T follicular helper cell (primary cell): ENCODE measurements at regions not wholly inside any gene's neighbourhood (a gene's known extent, or its start where the extent isn't known, plus 50 kb on each side); places are given as distances from the start of the nearest gene placed in this dataset.

Source experiments
- DNase-seq: peaks from one replicate; pipeline ENCODE4 v3.0.0-alpha.2; 2020; ENCODE audit warnings: low read depth

- DNase-seq, result no peak
Observed at GRCh38 chr11:80846442-80846841, 1405.6 kb upstream of the TENM4 start.

GRCh38 chr11:80844110-80844819 lies 1403.4 kb upstream of the TENM4 start:
- no peak for DNase-seq

GRCh38 chr11:80843266-80843974 lies 1402.6 kb upstream of the TENM4 start:
- no peak for DNase-seq

GRCh38 chr11:80842246-80842645 lies 1401.4 kb upstream of the TENM4 start:
- no peak for DNase-seq

GRCh38 chr11:80841675-80842074 lies 1400.8 kb upstream of the TENM4 start:
- no peak for DNase-seq

- no peak for DNase-seq
Observed at GRCh38 chr11:80838153-80838552, 1397.3 kb upstream of the TENM4 start.

GRCh38 chr11:80837051-80837450 lies 1396.2 kb upstream of the TENM4 start:
- DNase-seq, result no peak

- DNase-seq, result no peak
Observed at GRCh38 chr11:80831374-80831773, 1390.5 kb upstream of the TENM4 start.

- DNase-seq, result no peak
Observed at GRCh38 chr11:80827781-80828180, 1387.0 kb upstream of the TENM4 start.

- no peak for DNase-seq
Observed at GRCh38 chr11:80826808-80827207, 1386.0 kb upstream of the TENM4 start.

GRCh38 chr11:80822308-80822707 lies 1381.5 kb upstream of the TENM4 start:
- DNase-seq, result no peak

- DNase-seq, result no peak
Observed at GRCh38 chr11:80819271-80819670, 1378.4 kb upstream of the TENM4 start.

- no peak for DNase-seq
Observed at GRCh38 chr11:80816966-80817365, 1376.1 kb upstream of the TENM4 start.

- no peak for DNase-seq
Observed at GRCh38 chr11:80816454-80816847, 1375.6 kb upstream of the TENM4 start.

GRCh38 chr11:80815752-80816453 lies 1375.1 kb upstream of the TENM4 start:
- DNase-seq, result no peak

GRCh38 chr11:80814813-80815212 lies 1374.0 kb upstream of the TENM4 start:
- no peak for DNase-seq

- DNase-seq, result no peak
Observed at GRCh38 chr11:80810695-80811094, 1369.9 kb upstream of the TENM4 start.

- DNase-seq, result no peak
Observed at GRCh38 chr11:80798174-80798573, 1357.3 kb upstream of the TENM4 start.

- no peak for DNase-seq
Observed at GRCh38 chr11:80783561-80783960, 1342.7 kb upstream of the TENM4 start.

- no peak for DNase-seq
Observed at GRCh38 chr11:80782135-80782885, 1341.5 kb upstream of the TENM4 start.

GRCh38 chr11:80779905-80780605 lies 1339.2 kb upstream of the TENM4 start:
- DNase-seq, result no peak

GRCh38 chr11:80778941-80779340 lies 1338.1 kb upstream of the TENM4 start:
- DNase-seq, result no peak
